Activated CD4-positive, alpha-beta memory T cell treated with anti-CD3 and anti-CD28 coated beads for 36 hours (primary cell): ENCODE measurements at regions not wholly inside any gene's neighbourhood (a gene's known extent, or its start where the extent isn't known, plus 50 kb on each side); places are given as distances from the start of the nearest gene placed in this dataset.
"Not testable (repeated sequence)": the region's sequence is repeated elsewhere in the genome, so short reads cannot be mapped to it uniquely, and the experiment has no call there.

ENCODE experiments used
- CTCF ChIA-PET: fragments of 350-600 bp; sonication (Branson Sonifier 250); formaldehyde crosslinking; loops from one replicate; lab custom pipeline; 2021; ENCODE audit warnings: antibody characterized with exemption, inconsistent platforms; lab: Charles Lee
- POLR2A ChIA-PET: fragments of 350-600 bp; sonication (Branson Sonifier 250); formaldehyde crosslinking; loops from one replicate; lab custom pipeline; 2021; ENCODE audit warnings: antibody characterized with exemption; lab: Charles Lee
- DNase-seq: peaks from one replicate; pipeline ENCODE4 v3.0.0-alpha.2; 2020
- H3K27ac Mint-ChIP-seq: one replicate; pipeline ENCODE4 v1.8.0; 2021; ENCODE audit warnings: mixed read lengths
- H3K27me3 Mint-ChIP-seq: one replicate; pipeline ENCODE4 v1.8.0; 2021; ENCODE audit warnings: mixed read lengths
- H3K36me3 Mint-ChIP-seq: one replicate; pipeline ENCODE4 v1.8.0; 2021; ENCODE audit warnings: mixed read lengths
- H3K4me1 Mint-ChIP-seq: one replicate; pipeline ENCODE4 v1.8.0; 2021; ENCODE audit warnings: low read depth, mixed read lengths
- H3K4me3 Mint-ChIP-seq: one replicate; pipeline ENCODE4 v1.8.0; 2021; ENCODE audit warnings: mild to moderate bottlenecking, mixed read lengths
- H3K9me3 Mint-ChIP-seq: one replicate; pipeline ENCODE4 v1.8.0; 2021; ENCODE audit warnings: mixed read lengths
- intact Hi-C: fragments of 100-400 bp; cut with micrococcal nuclease; formaldehyde crosslinking; loops from one replicate; pipeline ENCODE4 v1.15.1; 2023

- Mint-ChIP-seq H3K27me3 (no peaks in the 10 kb centered on the region), H3K4me3 (no peak overlapping the region), H3K4me1 (no peaks in the 10 kb centered on the region), H3K36me3 (no peaks in the 10 kb centered on the region), H3K9me3 (peaks cover 3% of the 10 kb centered on the region), H3K27ac (no peak overlapping the region)
- POLR2A ChIA-PET: no interaction called here
- CTCF ChIA-PET: no interaction called here
- intact Hi-C loops: loop anchor here (10.0 kb wide), 1 partner anchor 506 kb away; no protein-coding TSS in a partner anchor
- DNase-seq: no peak
Observed at GRCh38 chrX:3990569-3990968, 277.1 kb upstream of the PRKX start.

GRCh38 chrX:3972104-3972858 lies 258.8 kb upstream of the PRKX start:
- H3K27ac Mint-ChIP-seq, CTCF ChIA-PET, intact Hi-C loops, H3K9me3 Mint-ChIP-seq, H3K4me1 Mint-ChIP-seq, DNase-seq, H3K36me3 Mint-ChIP-seq, H3K27me3 Mint-ChIP-seq, POLR2A ChIA-PET, H3K4me3 Mint-ChIP-seq: not testable (repeated sequence)

- Mint-ChIP-seq H3K27ac (no peak overlapping the region), H3K4me3 (no peak overlapping the region), H3K9me3 (no peaks in the 10 kb centered on the region), H3K36me3 (no peaks in the 10 kb centered on the region), H3K27me3 (no peaks in the 10 kb centered on the region), H3K4me1 (no peaks in the 10 kb centered on the region)
- CTCF ChIA-PET: no interaction called here
- intact Hi-C loops: no loop called here
- POLR2A ChIA-PET: no interaction called here
- no peak for DNase-seq
Observed at GRCh38 chrX:3968749-3969148, 255.3 kb upstream of the PRKX start.

GRCh38 chrX:3963980-3964379 lies 250.5 kb upstream of the PRKX start:
- DNase-seq: no peak
- intact Hi-C loops: loop anchor here (5.0 kb wide), 1 partner anchor 588 kb away; no protein-coding TSS in a partner anchor
- no peaks in the 10 kb centered on the region for H3K9me3 Mint-ChIP-seq
- H3K27me3 Mint-ChIP-seq: peaks cover 1% of the 10 kb centered on the region
- no peaks in the 10 kb centered on the region for H3K36me3 Mint-ChIP-seq
- no peak overlapping the region for H3K4me3 Mint-ChIP-seq
- ChIA-PET CTCF (interaction anchor here (0.6 kb wide), 1 partner anchor 103 kb away, joined by 3 read pairs; no protein-coding TSS in a partner anchor), POLR2A (no interaction called here)
- no peaks in the 10 kb centered on the region for H3K4me1 Mint-ChIP-seq
- no peak overlapping the region for H3K27ac Mint-ChIP-seq

- Mint-ChIP-seq H3K4me3 (no peak overlapping the region), H3K36me3 (no peaks in the 10 kb centered on the region), H3K27me3 (peaks cover 1% of the 10 kb centered on the region), H3K9me3 (no peaks in the 10 kb centered on the region), H3K4me1 (no peaks in the 10 kb centered on the region), H3K27ac (no peak overlapping the region)
- ChIA-PET POLR2A (no interaction called here), CTCF (interaction anchor here (0.6 to 2.1 kb wide), 6 partner anchors 10 to 400 kb away, joined by 3 to 8 read pairs (median 4); no protein-coding TSS in a partner anchor)
- DNase-seq: no peak
- intact Hi-C loops: loop anchor here (5.0 kb wide), 1 partner anchor 590 kb away; no protein-coding TSS in a partner anchor
Observed at GRCh38 chrX:3962511-3963311, 249.3 kb upstream of the PRKX start.

- Mint-ChIP-seq H3K9me3 (no peaks in the 10 kb centered on the region), H3K36me3 (no peaks in the 10 kb centered on the region), H3K4me3 (no peak overlapping the region), H3K4me1 (no peaks in the 10 kb centered on the region), H3K27me3 (peaks cover 1% of the 10 kb centered on the region), H3K27ac (no peak overlapping the region)
- no peak for DNase-seq
- ChIA-PET CTCF (no interaction called here), POLR2A (no interaction called here)
- intact Hi-C loops: loop anchor here (5.0 kb wide), 1 partner anchor 591 kb away; no protein-coding TSS in a partner anchor
Observed at GRCh38 chrX:3960952-3961351, 247.5 kb upstream of the PRKX start.

- Mint-ChIP-seq H3K27ac (no peak overlapping the region), H3K4me3 (no peak overlapping the region), H3K9me3 (peaks cover 4% of the 10 kb centered on the region), H3K36me3 (peaks cover 1% of the 10 kb centered on the region), H3K4me1 (no peaks in the 10 kb centered on the region), H3K27me3 (peaks cover 7% of the 10 kb centered on the region)
- CTCF ChIA-PET: interaction anchor here (2.0 kb wide), 1 partner anchor 11 kb away, joined by 8 read pairs; no protein-coding TSS in a partner anchor
- intact Hi-C loops: no loop called here
- POLR2A ChIA-PET: no interaction called here
- no peak for DNase-seq
Observed at GRCh38 chrX:3951859-3952258, 238.4 kb upstream of the PRKX start.

- Mint-ChIP-seq H3K4me1 (no peaks in the 10 kb centered on the region), H3K4me3 (no peak overlapping the region), H3K36me3 (peaks cover 1% of the 10 kb centered on the region), H3K27ac (no peak overlapping the region), H3K9me3 (peaks cover 4% of the 10 kb centered on the region), H3K27me3 (peaks cover 7% of the 10 kb centered on the region)
- ChIA-PET POLR2A (no interaction called here), CTCF (no interaction called here)
- intact Hi-C loops: no loop called here
- DNase-seq: no peak
Observed at GRCh38 chrX:3950373-3950772, 236.9 kb upstream of the PRKX start.

- ChIA-PET POLR2A (no interaction called here), CTCF (no interaction called here)
- no peaks in the 10 kb centered on the region for H3K36me3 Mint-ChIP-seq
- peaks cover 4% of the 10 kb centered on the region for H3K27me3 Mint-ChIP-seq
- intact Hi-C loops: no loop called here
- DNase-seq: no peak
- peaks cover 3% of the 10 kb centered on the region for H3K9me3 Mint-ChIP-seq
- H3K27ac Mint-ChIP-seq: no peak overlapping the region
- no peaks in the 10 kb centered on the region for H3K4me1 Mint-ChIP-seq
- H3K4me3 Mint-ChIP-seq: no peak overlapping the region
Observed at GRCh38 chrX:3943965-3944364, 230.5 kb upstream of the PRKX start.

GRCh38 chrX:3940000-3940610 lies 226.7 kb upstream of the PRKX start:
- POLR2A ChIA-PET: no interaction called here
- CTCF ChIA-PET: no interaction called here

GRCh38 chrX:3938587-3938986 lies 225.1 kb upstream of the PRKX start:
- CTCF ChIA-PET: no interaction called here
- Mint-ChIP-seq H3K27ac (no peak overlapping the region), H3K36me3 (no peaks in the 10 kb centered on the region), H3K4me3 (no peak overlapping the region), H3K4me1 (no peaks in the 10 kb centered on the region), H3K9me3 (peaks cover 3% of the 10 kb centered on the region), H3K27me3 (peaks cover 2% of the 10 kb centered on the region)
- POLR2A ChIA-PET: no interaction called here
- DNase-seq: no peak
- intact Hi-C loops: no loop called here

More at GRCh38 chrX:3940000-3940610, 226.7 kb upstream of the PRKX start:
- Mint-ChIP-seq H3K4me1 (no peaks in the 10 kb centered on the region), H3K27me3 (peaks cover 4% of the 10 kb centered on the region), H3K9me3 (peaks cover 3% of the 10 kb centered on the region), H3K36me3 (no peaks in the 10 kb centered on the region), H3K27ac (no peak overlapping the region), H3K4me3 (no peak overlapping the region)
- intact Hi-C loops: no loop called here
- DNase-seq: no peak

GRCh38 chrX:3935196-3935595 lies 221.7 kb upstream of the PRKX start:
- H3K4me3 Mint-ChIP-seq, H3K27ac Mint-ChIP-seq, POLR2A ChIA-PET, CTCF ChIA-PET, H3K9me3 Mint-ChIP-seq, H3K27me3 Mint-ChIP-seq, H3K36me3 Mint-ChIP-seq, H3K4me1 Mint-ChIP-seq, DNase-seq, intact Hi-C loops: not testable (repeated sequence)
